ENCODE measurements at regions not wholly inside any gene's neighbourhood (a gene's known extent, or its start where the extent isn't known, plus 50 kb on each side); places are given as distances from the start of the nearest gene placed in this dataset.

GRCh38 chr17:5788266-5788900 is 204.1 kb upstream of the NLRP1 start:
- TF ChIP-seq, protein P1, sequence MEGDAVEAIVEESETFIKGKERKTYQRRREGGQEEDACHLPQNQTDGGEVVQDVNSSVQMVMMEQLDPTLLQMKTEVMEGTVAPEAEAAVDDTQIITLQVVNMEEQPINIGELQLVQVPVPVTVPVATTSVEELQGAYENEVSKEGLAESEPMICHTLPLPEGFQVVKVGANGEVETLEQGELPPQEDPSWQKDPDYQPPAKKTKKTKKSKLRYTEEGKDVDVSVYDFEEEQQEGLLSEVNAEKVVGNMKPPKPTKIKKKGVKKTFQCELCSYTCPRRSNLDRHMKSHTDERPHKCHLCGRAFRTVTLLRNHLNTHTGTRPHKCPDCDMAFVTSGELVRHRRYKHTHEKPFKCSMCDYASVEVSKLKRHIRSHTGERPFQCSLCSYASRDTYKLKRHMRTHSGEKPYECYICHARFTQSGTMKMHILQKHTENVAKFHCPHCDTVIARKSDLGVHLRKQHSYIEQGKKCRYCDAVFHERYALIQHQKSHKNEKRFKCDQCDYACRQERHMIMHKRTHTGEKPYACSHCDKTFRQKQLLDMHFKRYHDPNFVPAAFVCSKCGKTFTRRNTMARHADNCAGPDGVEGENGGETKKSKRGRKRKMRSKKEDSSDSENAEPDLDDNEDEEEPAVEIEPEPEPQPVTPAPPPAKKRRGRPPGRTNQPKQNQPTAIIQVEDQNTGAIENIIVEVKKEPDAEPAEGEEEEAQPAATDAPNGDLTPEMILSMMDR (IDR thresholded peaks at IDR 0.05; ENCODE audit: low read depth, low read length), result no peak
- TF ChIP-seq POLR2A (IDR thresholded peaks at IDR 0.05; ENCODE audit: extremely low read depth, insufficient read length) (no peak), MYC (IDR thresholded peaks at IDR 0.05; ENCODE audit: low read depth, low read length) (no peak)
- TF ChIP-seq, protein P2, sequence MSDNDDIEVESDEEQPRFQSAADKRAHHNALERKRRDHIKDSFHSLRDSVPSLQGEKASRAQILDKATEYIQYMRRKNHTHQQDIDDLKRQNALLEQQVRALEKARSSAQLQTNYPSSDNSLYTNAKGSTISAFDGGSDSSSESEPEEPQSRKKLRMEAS (IDR thresholded peaks at IDR 0.05; ENCODE audit: low read depth, low read length), result no peak

Measured in NB4 (cell line).